Loucy (cell line): ENCODE measurements at regions not wholly inside any gene's neighbourhood (a gene's known extent, or its start where the extent isn't known, plus 50 kb on each side); places are given as distances from the start of the nearest gene placed in this dataset.

Experiments used
- H2AFZ ChIP-seq: fragments of 200-600 bp; sonication (generic); 2 replicates; pipeline ENCODE4 v1.6.0; 2016; ENCODE audit warnings: antibody characterized with exemption, mild to moderate bottlenecking, low read length, moderate library complexity
- H3F3A ChIP-seq: fragments of 200-600 bp; 2 replicates; pipeline ENCODE4 v1.6.0; 2016; ENCODE audit warnings: antibody characterized with exemption, low read depth, mild to moderate bottlenecking
- H3K27me3 ChIP-seq: fragments of 200-600 bp; sonication (generic); 2 replicates; pipeline ENCODE4 v1.6.1; 2014; ENCODE audit warnings: low read length, mild to moderate bottlenecking; ENCODE audit not compliant: insufficient read depth, poor library complexity, severe bottlenecking
- H3K36me3 ChIP-seq: fragments of 200-600 bp; sonication (generic); 2 replicates; pipeline ENCODE4 v1.6.1; 2016; ENCODE audit warnings: low read length; ENCODE audit not compliant: insufficient read depth
- H3K4me1 ChIP-seq: fragments of 200-600 bp; sonication (generic); 2 replicates; pipeline ENCODE4 v1.5.1; 2014; ENCODE audit warnings: low read length, mild to moderate bottlenecking; ENCODE audit not compliant: insufficient read depth, poor library complexity, severe bottlenecking
- H3K4me2 ChIP-seq: fragments of 200-600 bp; sonication (generic); 2 replicates; pipeline ENCODE4 v1.6.0; 2014; ENCODE audit warnings: antibody characterized with exemption, low read length, low read depth, mild to moderate bottlenecking; ENCODE audit not compliant: poor library complexity, severe bottlenecking
- H3K4me3 ChIP-seq: fragments of 200-600 bp; sonication (generic); 2 replicates; pipeline ENCODE4 v1.5.1; 2014; ENCODE audit warnings: low read length, mild to moderate bottlenecking, mixed read lengths; ENCODE audit not compliant: poor library complexity, severe bottlenecking
- H3K79me2 ChIP-seq: fragments of 200-600 bp; sonication (generic); 2 replicates; pipeline ENCODE4 v1.6.1; 2014; ENCODE audit warnings: low read length; ENCODE audit not compliant: insufficient read depth
- H3K9ac ChIP-seq: fragments of 200-600 bp; sonication (generic); 2 replicates; pipeline ENCODE4 v1.6.0; 2014; ENCODE audit warnings: mild to moderate bottlenecking, low read depth, low read length, moderate library complexity; ENCODE audit not compliant: poor library complexity, severe bottlenecking
- H3K9me2 ChIP-seq: fragments of 200-600 bp; sonication (generic); replicated peaks from 2 replicates; pipeline ENCODE4 v1.6.1; 2016; ENCODE audit warnings: low read depth, low read length, mixed read lengths
- H3K9me3 ChIP-seq: fragments of 200-600 bp; sonication (generic); 2 replicates; pipeline ENCODE4 v1.6.1; 2014; ENCODE audit warnings: mild to moderate bottlenecking, antibody characterized with exemption, low read length, low read depth; ENCODE audit not compliant: insufficient read depth
- H4K20me1 ChIP-seq: fragments of 200-600 bp; sonication (generic); 2 replicates; pipeline ENCODE4 v1.6.0; 2014; ENCODE audit warnings: antibody characterized with exemption, low read length, mild to moderate bottlenecking; ENCODE audit not compliant: insufficient read depth, poor library complexity, severe bottlenecking
- EZH2phosphoT487 ChIP-seq: fragments of 200-600 bp; IDR thresholded peaks from 2 replicates; pipeline ENCODE4 v1.6.1; 2018; ENCODE audit warnings: antibody characterized with exemption, mild to moderate bottlenecking, moderate library complexity, borderline replicate concordance
- TF ChIP-seq, protein P1 (sequence below): fragments of 200-600 bp; sonication (generic); conservative IDR thresholded peaks from 2 replicates; pipeline ENCODE4 v1.5.1; 2014; ENCODE audit warnings: mild to moderate bottlenecking, antibody characterized with exemption, low read length

DNA sequence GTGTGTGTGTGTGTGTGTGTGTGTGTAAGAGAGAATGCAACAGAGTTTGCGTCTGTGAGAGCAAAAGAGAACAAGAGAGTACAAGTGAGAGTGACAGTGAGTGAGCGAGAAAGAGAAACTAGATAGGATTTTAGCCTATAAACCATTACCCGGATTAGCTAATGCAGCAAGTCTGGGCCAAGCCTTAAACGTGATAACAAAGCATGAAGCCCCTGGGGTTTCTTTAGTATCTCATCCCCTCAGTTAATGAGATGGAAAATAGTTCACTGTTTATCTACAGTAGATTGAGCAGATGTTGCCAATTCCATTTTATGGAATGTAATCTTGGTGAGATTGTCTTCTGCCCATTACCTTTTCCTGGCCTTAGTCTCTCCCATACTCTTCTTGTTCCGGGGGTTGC lies 114.5 kb downstream of the MAT2B start:
- Histone ChIP-seq H3K27me3 (no peaks in the 10 kb centered on the region), H3K9me3 (no peaks in the 10 kb centered on the region), H3K36me3 (no peaks in the 10 kb centered on the region), H3F3A (no peaks in the 10 kb centered on the region), H3K4me3 (no peak overlapping the region), H4K20me1 (no peaks in the 10 kb centered on the region), H2AFZ (no peak overlapping the region), H3K9me2 (no peaks in the 10 kb centered on the region), H3K4me1 (no peaks in the 10 kb centered on the region), H3K79me2 (no peaks in the 10 kb centered on the region), H3K9ac (no peak overlapping the region), H3K4me2 (no peak overlapping the region)
- no peak for TF ChIP-seq EZH2phosphoT487
- TF ChIP-seq, protein P1, sequence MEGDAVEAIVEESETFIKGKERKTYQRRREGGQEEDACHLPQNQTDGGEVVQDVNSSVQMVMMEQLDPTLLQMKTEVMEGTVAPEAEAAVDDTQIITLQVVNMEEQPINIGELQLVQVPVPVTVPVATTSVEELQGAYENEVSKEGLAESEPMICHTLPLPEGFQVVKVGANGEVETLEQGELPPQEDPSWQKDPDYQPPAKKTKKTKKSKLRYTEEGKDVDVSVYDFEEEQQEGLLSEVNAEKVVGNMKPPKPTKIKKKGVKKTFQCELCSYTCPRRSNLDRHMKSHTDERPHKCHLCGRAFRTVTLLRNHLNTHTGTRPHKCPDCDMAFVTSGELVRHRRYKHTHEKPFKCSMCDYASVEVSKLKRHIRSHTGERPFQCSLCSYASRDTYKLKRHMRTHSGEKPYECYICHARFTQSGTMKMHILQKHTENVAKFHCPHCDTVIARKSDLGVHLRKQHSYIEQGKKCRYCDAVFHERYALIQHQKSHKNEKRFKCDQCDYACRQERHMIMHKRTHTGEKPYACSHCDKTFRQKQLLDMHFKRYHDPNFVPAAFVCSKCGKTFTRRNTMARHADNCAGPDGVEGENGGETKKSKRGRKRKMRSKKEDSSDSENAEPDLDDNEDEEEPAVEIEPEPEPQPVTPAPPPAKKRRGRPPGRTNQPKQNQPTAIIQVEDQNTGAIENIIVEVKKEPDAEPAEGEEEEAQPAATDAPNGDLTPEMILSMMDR = no peak

- no peak overlapping the region for H3K4me3 ChIP-seq
- no peaks in the 10 kb centered on the region for H3K79me2 ChIP-seq
- no peaks in the 10 kb centered on the region for H3K9me2 ChIP-seq
- H3K4me2 ChIP-seq = no peak overlapping the region
- no peaks in the 10 kb centered on the region for H4K20me1 ChIP-seq
- H3K9ac ChIP-seq = no peak overlapping the region
- no peaks in the 10 kb centered on the region for H3K4me1 ChIP-seq
- H3K36me3 ChIP-seq = no peaks in the 10 kb centered on the region
- no peaks in the 10 kb centered on the region for H3F3A ChIP-seq
- no peaks in the 10 kb centered on the region for H3K9me3 ChIP-seq
- H2AFZ ChIP-seq = no peak overlapping the region
- no peaks in the 10 kb centered on the region for H3K27me3 ChIP-seq
- TF ChIP-seq, protein P1 = no peak
- no peak for TF ChIP-seq EZH2phosphoT487
Observed at GRCh38 chr5:163622799-163623198, 117.4 kb downstream of the MAT2B start.

GRCh38 chr5:163623524-163623923 lies 118.1 kb downstream of the MAT2B start:
- no peaks in the 10 kb centered on the region for H3K4me1 ChIP-seq

More at GRCh38 chr5:163623524-163623923, 118.1 kb downstream of the MAT2B start:
- Histone ChIP-seq H3K4me3 (no peak overlapping the region), H3K27me3 (no peaks in the 10 kb centered on the region), H3K9me2 (no peaks in the 10 kb centered on the region), H3K79me2 (no peaks in the 10 kb centered on the region), H3K9me3 (no peaks in the 10 kb centered on the region), H3K36me3 (no peaks in the 10 kb centered on the region), H3K9ac (no peak overlapping the region), H3K4me2 (no peak overlapping the region), H4K20me1 (no peaks in the 10 kb centered on the region), H3F3A (no peaks in the 10 kb centered on the region), H2AFZ (no peak overlapping the region)
- TF ChIP-seq, protein P1 = no peak
- TF ChIP-seq EZH2phosphoT487 = no peak
